ENCODE measurements at regions not wholly inside any gene's neighbourhood (a gene's known extent, or its start where the extent isn't known, plus 50 kb on each side); places are given as distances from the start of the nearest gene placed in this dataset.

GRCh38 chr15:37880835-37881153 lies 53.6 kb upstream of the TMCO5A start:
- TF ChIP-seq CTCF (IDR thresholded peaks at IDR 0.05), result no peak
- TF ChIP-seq POLR2A (IDR thresholded peaks at IDR 0.05), result no peak
- no peak for TF ChIP-seq EP300 (IDR thresholded peaks at IDR 0.05)
